GM12892 (cell line): ENCODE measurements at regions not wholly inside any gene's neighbourhood (a gene's known extent, or its start where the extent isn't known, plus 50 kb on each side); places are given as distances from the start of the nearest gene placed in this dataset.

Source experiments
- POLR2A ChIP-seq: IDR thresholded peaks from 2 replicates; pipeline ENCODE4 v1.6.1; 2011; ENCODE audit warnings: low read depth, low read length, control low read depth
- POLR2AphosphoS5 ChIP-seq: IDR thresholded peaks from 2 replicates; pipeline ENCODE4 v1.6.1; 2011; ENCODE audit warnings: low read depth, low read length, control low read depth

- no peak for TF ChIP-seq POLR2A
- TF ChIP-seq POLR2AphosphoS5, result no peak
Observed at GRCh38 chr2:111659361-111660333, 224.3 kb downstream of the ANAPC1 start.
